Peyer's patch (tissue), 4 donors: ENCODE measurements at regions not wholly inside any gene's neighbourhood (a gene's known extent, or its start where the extent isn't known, plus 50 kb on each side); places are given as distances from the start of the nearest gene placed in this dataset.
"Not testable (repeated sequence)": the region's sequence is repeated elsewhere in the genome, so short reads cannot be mapped to it uniquely, and the experiment has no call there.

Source experiments
- CTCF ChIP-seq, 6 experiments: fragments of 450-650 bp in 4 of 6; fragments of 200-600 bp in 2 of 6; sonication (generic) in 1 of 6; IDR thresholded peaks; one replicate each; pipeline ENCODE4 v1.5.1; 2017 to 2019; ENCODE audit warnings: antibody characterized with exemption in 6 of 6, mild to moderate bottlenecking in 3 of 6, moderate library complexity in 1 of 6
- POLR2A ChIP-seq, 2 donors: fragments of 450-650 bp; IDR thresholded peaks; one replicate each; pipeline ENCODE4 v1.5.1; 2017; ENCODE audit warnings: antibody characterized with exemption in 2 of 2, mild to moderate bottlenecking in 2 of 2, moderate library complexity in 2 of 2

- TF ChIP-seq CTCF, POLR2A (IDR thresholded peaks at IDR 0.05): not testable (repeated sequence)
These were observed 559.6 kb downstream of the PTPRU start for GRCh38 chr1:29795965-29796364.
